ENCODE measurements at regions not wholly inside any gene's neighbourhood (a gene's known extent, or its start where the extent isn't known, plus 50 kb on each side); places are given as distances from the start of the nearest gene placed in this dataset.

GRCh38 chr16:50960517-50961202, 190.4 kb downstream of the SALL1 start:
- TF ChIP-seq EZH2phosphoT487 (IDR thresholded peaks at IDR 0.05; ENCODE audit: borderline replicate concordance, low read length), result no peak
- no peak for TF ChIP-seq CTCF (conservative IDR thresholded peaks at IDR 0.05; ENCODE audit: low read depth, low read length)

Data from PC-3 (cell line).